G401 (cell line): ENCODE measurements at regions not wholly inside any gene's neighbourhood (a gene's known extent, or its start where the extent isn't known, plus 50 kb on each side); places are given as distances from the start of the nearest gene placed in this dataset.
"Not testable (repeated sequence)": the region's sequence is repeated elsewhere in the genome, so short reads cannot be mapped to it uniquely, and the experiment has no call there.

ENCODE experiments used
- DNase-seq: peaks from one replicate; pipeline ENCODE4 v3.0.0-alpha.2; 2015; ENCODE audit warnings: low spot score
- in situ Hi-C: cut with HindIII; loops from 2 replicates; pipeline ENCODE4 v1.10.0; 2016; ENCODE audit warnings: low sequenced_read_pairs, mixed read lengths

DNA sequence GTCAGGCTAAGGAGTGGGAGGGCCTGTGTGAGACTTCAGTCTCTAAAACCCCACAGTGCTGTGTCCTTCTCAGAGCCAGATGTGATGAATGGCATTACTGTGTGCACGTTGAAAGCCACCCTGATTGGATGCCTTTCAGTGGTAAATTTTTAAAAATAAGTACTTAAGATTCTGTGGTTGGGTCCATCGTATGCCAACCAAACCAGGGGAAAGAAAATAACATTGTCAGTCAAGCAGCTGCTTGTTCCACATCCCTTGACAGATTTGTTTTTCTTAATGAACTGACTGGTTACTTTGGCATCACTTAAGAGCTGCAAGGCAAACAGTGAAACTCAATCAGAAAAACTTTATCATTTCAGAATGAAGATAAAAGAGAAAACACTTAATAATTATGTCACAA, 334.0 kb upstream of the NT5E start:
- no peak for DNase-seq
- in situ Hi-C loops: no loop called here

DNA sequence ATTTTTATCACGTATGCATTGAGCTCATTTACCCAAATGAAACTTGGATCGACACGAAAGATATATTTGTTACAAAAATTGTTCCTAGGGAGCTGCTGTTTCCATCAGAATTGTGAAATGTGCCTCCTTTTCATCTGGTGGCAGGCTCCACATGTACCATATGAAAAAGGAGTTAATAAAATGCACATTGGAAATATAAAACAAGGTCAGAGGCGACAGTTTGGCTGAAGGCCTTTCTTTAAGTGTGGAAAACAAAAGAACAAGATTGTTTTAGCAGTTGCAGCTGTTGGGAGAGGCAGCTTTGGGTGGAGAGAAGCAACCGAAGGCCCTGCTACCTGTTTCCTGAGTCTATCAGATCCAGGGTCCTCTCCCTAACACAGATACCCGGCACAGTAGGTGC, 334.5 kb upstream of the NT5E start:
- DNase-seq: no peak
- in situ Hi-C loops: no loop called here

DNA sequence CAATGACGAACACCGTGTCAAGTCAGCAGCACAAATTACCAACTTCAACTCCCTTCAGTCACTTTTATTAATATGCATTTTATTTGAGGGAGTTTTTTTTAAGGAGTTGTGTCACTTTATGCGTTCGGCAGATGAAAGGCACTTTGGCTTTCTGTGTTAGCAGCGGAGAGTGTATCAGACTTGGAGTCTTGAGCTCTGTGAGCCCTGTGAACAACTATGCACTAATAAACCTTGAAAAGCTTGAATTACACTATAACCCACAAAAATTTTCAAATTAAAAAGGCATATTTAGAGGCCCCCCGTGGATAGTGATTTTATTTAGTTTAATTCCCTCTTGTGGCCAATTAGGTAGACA, 335.3 kb upstream of the NT5E start:
- no peak for DNase-seq
- in situ Hi-C loops: no loop called here

GRCh38 chr6:85113934-85114580, 335.8 kb upstream of the NT5E start:
- in situ Hi-C loops: no loop called here
- no peak for DNase-seq

GRCh38 chr6:85112540-85112939, 337.3 kb upstream of the NT5E start:
- DNase-seq: no peak
- in situ Hi-C loops: no loop called here

DNA sequence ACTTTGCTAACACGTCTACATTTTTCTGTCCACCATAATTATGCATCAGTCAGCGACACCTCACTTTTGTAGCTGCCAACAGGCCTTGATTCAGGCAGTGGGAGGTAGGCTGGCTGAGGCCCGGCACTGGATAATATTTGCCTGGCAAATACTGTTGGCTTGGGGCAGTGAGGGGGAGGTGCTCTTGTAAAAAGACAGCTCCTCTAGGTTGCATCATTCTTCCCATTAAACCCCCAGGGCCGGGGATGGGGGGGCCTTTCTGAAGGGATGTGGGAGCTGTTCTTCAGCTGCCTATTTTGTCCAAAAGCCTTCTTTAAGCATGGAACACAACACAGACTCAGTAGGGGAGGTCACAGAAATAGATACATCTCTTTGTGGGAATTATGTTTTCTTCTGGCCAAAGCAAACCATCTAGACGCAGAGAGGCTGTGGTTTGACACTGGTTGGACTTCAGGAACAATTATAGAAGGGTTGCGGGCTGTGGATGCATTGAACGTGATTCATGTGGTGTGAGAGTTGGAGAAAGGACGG, 338.3 kb upstream of the NT5E start:
- DNase-seq: no peak
- in situ Hi-C loops: no loop called here

DNA sequence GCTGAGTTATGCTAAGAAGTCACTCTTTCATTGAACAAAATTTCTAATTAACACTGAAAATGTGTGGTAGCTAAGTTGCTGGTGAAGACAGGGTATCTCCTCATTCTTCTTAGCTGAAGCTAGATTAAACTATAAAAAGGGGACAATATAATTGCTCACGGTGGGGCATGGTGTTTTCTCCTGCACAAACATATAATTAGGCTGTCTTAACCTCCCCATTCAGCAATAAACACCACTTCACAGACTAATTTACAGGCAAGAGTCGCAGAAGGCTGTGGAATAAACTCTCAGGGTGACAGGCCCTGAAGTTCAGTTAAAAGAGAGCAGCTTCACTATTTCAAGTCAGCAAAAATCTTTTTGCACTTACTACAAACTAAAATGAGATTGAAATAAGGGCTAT, 338.9 kb upstream of the NT5E start:
- in situ Hi-C loops: no loop called here
- DNase-seq: no peak

GRCh38 chr6:85107701-85108100, 342.2 kb upstream of the NT5E start:
- in situ Hi-C loops: no loop called here

DNA sequence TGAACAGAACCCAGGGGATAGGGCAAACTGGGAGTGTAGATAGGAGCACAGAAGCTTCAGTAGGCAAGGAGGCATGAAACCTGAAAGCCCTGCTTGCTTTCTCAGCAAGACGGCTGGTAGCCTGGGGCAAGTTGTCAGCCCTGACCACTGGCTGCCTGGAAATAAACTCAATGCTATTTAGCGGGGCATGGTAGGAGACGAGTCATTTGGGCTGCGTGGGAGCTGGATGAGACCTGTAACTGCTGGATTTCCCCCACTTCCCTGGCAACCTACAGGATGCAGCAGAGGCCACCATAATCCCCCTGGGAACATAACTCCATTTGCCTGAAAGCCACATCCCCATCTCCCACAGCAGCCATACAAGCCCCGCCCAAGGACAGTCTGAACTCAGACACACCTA, 332.6 kb upstream of the TBX18 start:
- DNase-seq: no peak
- in situ Hi-C loops: no loop called here

More at GRCh38 chr6:85107701-85108100, 342.2 kb upstream of the NT5E start:
- no peak for DNase-seq

GRCh38 chr6:85092226-85092625, 327.8 kb upstream of the TBX18 start:
- in situ Hi-C loops: no loop called here
- no peak for DNase-seq

DNA sequence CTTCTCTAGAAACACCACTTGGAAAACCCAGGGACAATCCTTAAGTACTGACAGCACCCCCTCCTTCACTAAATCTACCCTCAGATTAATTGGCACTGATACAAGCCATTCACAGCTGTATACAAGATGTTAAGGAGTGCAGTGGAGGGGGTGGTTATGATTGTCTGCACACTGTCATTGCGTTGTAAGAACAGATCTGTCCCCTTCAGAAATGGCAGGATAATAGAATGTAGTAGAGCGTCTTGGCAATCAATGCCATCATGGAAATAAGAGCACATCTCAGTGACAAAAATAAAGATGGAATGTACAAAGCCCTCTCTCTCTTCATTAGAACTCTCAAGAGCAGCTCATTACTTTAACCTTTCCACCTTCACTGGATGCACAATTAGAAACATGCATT, 324.9 kb upstream of the TBX18 start:
- in situ Hi-C loops: no loop called here
- DNase-seq: no peak

DNA sequence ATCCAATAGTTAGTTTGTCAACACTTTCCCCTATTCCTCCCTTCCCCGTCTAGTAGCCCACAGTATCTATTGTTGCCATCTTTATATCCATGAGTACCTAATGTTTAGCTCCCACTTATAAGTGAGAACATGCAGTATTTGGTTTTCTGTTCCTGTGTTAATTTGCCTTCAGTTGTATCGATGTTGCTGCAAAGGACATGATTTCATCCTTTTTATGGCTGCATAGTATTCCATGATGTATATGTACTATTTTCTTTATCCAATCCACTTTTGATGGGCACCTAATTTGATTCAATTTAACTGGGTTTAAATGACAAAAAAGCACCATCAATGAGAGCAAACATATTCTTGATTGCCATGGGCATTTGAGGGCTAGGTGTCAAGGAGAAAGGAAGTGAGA, 321.5 kb upstream of the TBX18 start:
- in situ Hi-C loops: no loop called here
- no peak for DNase-seq

GRCh38 chr6:85081102-85081501, 316.7 kb upstream of the TBX18 start:
- DNase-seq: no peak
- in situ Hi-C loops: no loop called here

GRCh38 chr6:85079761-85080160, 315.4 kb upstream of the TBX18 start:
- in situ Hi-C loops: no loop called here
- DNase-seq: no peak

DNA sequence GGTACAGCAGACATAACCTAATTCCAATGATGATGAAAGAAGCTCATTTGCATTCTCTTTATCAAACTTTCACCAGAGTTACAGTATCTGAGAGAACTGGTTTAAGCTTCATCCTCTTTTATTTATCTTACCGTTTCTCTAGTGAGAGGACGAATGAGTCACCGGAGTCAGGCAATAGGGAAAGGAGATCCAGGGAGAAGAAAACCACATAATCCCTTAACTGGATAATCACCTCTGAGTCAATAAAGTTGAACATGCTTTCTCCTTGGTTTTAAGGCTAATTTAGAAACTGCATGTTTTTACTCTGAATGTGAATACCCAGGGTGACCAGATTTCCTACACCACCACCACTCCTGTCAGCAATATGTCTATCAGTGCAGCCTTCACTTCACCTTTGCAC, 313.7 kb upstream of the TBX18 start:
- no peak for DNase-seq
- in situ Hi-C loops: no loop called here

GRCh38 chr6:85077098-85077497, 312.7 kb upstream of the TBX18 start:
- in situ Hi-C loops: no loop called here
- DNase-seq: no peak

DNA sequence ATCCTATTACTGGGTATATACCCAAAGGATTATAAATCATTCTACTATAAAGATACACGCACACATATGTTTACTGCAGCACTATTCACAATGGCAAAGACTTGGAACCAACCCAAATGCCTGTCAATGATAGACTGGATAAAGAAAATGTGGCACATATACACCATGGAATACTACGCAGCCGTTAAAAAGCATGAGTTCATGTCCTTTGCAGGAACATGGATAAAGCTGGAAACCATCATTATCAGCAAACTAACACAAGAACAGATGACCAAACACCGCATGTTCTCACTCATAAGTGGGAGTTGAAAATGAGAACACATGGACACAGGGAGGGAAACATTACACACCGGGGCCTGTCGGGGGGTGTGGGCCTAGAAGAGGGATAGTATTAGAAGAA, 307.4 kb upstream of the TBX18 start:
- in situ Hi-C loops: not testable (repeated sequence)

GRCh38 chr6:85069577-85069976, 305.2 kb upstream of the TBX18 start:
- in situ Hi-C loops: no loop called here
- no peak for DNase-seq

More for the DNA sequence above, 307.4 kb upstream of the TBX18 start:
- not testable (repeated sequence) for DNase-seq

DNA sequence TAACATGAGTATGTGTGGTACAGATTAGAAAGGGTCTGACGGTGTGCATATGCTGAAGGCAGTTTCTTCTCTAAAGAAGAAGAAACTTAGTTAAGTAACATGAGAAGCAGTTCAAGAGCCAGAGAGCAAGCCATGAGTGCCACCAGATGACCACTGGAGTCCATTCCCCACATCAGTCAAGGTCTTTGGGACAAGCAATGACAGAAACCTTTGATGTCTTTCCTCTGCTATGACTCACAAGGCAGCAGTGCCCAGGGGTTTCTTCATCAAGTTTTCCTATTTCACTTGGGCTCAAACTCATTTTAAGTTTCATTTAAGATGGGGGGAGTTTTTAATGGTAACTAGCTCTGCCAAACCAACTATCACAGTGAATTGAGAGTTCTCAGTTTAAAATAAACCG, 303.8 kb upstream of the TBX18 start:
- in situ Hi-C loops: no loop called here
- no peak for DNase-seq

GRCh38 chr6:85066266-85066665, 301.9 kb upstream of the TBX18 start:
- DNase-seq: no peak

GRCh38 chr6:85065831-85066230, 301.4 kb upstream of the TBX18 start:
- in situ Hi-C loops: no loop called here
- DNase-seq: no peak

More at GRCh38 chr6:85066266-85066665, 301.9 kb upstream of the TBX18 start:
- in situ Hi-C loops: no loop called here

DNA sequence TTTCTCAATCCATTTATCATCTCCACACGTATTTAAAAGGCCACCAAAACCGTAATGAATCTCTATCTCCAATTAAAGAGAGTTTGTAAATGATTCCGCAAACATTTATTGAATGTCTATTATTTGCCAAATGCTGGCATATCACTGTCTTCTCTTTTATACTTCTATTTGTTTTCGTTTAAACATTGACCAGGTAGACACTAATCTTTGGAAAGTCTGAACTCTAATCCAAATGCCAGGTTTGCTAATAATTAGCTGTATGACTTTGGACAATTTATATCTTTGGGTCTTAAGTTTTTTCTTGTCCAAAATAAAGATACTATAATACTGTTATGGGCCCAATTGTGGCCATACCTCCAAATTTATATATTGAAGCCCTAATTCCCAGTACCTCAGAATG, 299.2 kb upstream of the TBX18 start:
- in situ Hi-C loops: no loop called here
- no peak for DNase-seq
